ENCODE measurements at regions not wholly inside any gene's neighbourhood (a gene's known extent, or its start where the extent isn't known, plus 50 kb on each side); places are given as distances from the start of the nearest gene placed in this dataset.

GRCh38 chrX:40423299-40423698, 157.5 kb upstream of the ATP6AP2 start:
- H3K27me3 Mint-ChIP-seq, result no peaks in the 10 kb centered on the region

GRCh38 chrX:40422021-40422420, 158.7 kb upstream of the ATP6AP2 start:
- no peak overlapping the region for H3K4me3 Mint-ChIP-seq (ENCODE audit: low read depth)
- H3K4me1 Mint-ChIP-seq (ENCODE audit: low read depth), result no peaks in the 10 kb centered on the region
- H3K27me3 Mint-ChIP-seq, result no peaks in the 10 kb centered on the region
- TF ChIP-seq CTCF (IDR thresholded peaks at IDR 0.05; ENCODE audit: unreplicated experiment), result no peak
- peaks cover 32% of the 10 kb centered on the region for H3K9me3 Mint-ChIP-seq (ENCODE audit: low read depth)
- no peak overlapping the region for H3K27ac Mint-ChIP-seq
- no peaks in the 10 kb centered on the region for H3K36me3 Mint-ChIP-seq (ENCODE audit: insufficient read depth)
- DNase-seq (ENCODE audit: low spot score, unreplicated experiment), result no peak

More at GRCh38 chrX:40423299-40423698, 157.5 kb upstream of the ATP6AP2 start:
- H3K27ac Mint-ChIP-seq, result no peak overlapping the region
- TF ChIP-seq CTCF (IDR thresholded peaks at IDR 0.05; ENCODE audit: unreplicated experiment), result no peak
- no peaks in the 10 kb centered on the region for H3K36me3 Mint-ChIP-seq (ENCODE audit: insufficient read depth)
- H3K9me3 Mint-ChIP-seq (ENCODE audit: low read depth), result peaks cover 29% of the 10 kb centered on the region
- no peaks in the 10 kb centered on the region for H3K4me1 Mint-ChIP-seq (ENCODE audit: low read depth)
- no peak overlapping the region for H3K4me3 Mint-ChIP-seq (ENCODE audit: low read depth)
- no peak for DNase-seq (ENCODE audit: low spot score, unreplicated experiment)

GRCh38 chrX:40420899-40421729, 159.7 kb upstream of the ATP6AP2 start:
- no peak for TF ChIP-seq CTCF (IDR thresholded peaks at IDR 0.05; ENCODE audit: unreplicated experiment)
- Mint-ChIP-seq H3K4me1 (ENCODE audit: low read depth) (no peaks in the 10 kb centered on the region), H3K9me3 (ENCODE audit: low read depth) (peaks cover 29% of the 10 kb centered on the region), H3K4me3 (ENCODE audit: low read depth) (no peak overlapping the region), H3K27me3 (no peaks in the 10 kb centered on the region), H3K36me3 (ENCODE audit: insufficient read depth) (no peaks in the 10 kb centered on the region), H3K27ac (no peak overlapping the region)
- DNase-seq (ENCODE audit: low spot score, unreplicated experiment), result no peak

- Mint-ChIP-seq H3K4me3 (ENCODE audit: low read depth) (no peak overlapping the region), H3K9me3 (ENCODE audit: low read depth) (peaks cover 16% of the 10 kb centered on the region), H3K4me1 (ENCODE audit: low read depth) (peaks cover 1% of the 10 kb centered on the region), H3K36me3 (ENCODE audit: insufficient read depth) (no peaks in the 10 kb centered on the region), H3K27ac (no peak overlapping the region), H3K27me3 (no peaks in the 10 kb centered on the region)
- DNase-seq (ENCODE audit: low spot score, unreplicated experiment), result no peak
- TF ChIP-seq CTCF (IDR thresholded peaks at IDR 0.05; ENCODE audit: unreplicated experiment), result no peak
These were observed 162.0 kb upstream of the ATP6AP2 start for GRCh38 chrX:40418813-40419195.

- no peak for TF ChIP-seq CTCF (IDR thresholded peaks at IDR 0.05; ENCODE audit: unreplicated experiment)
- H3K9me3 Mint-ChIP-seq (ENCODE audit: low read depth), result peaks cover 14% of the 10 kb centered on the region
- no peaks in the 10 kb centered on the region for H3K27me3 Mint-ChIP-seq
- H3K36me3 Mint-ChIP-seq (ENCODE audit: insufficient read depth), result no peaks in the 10 kb centered on the region
- H3K27ac Mint-ChIP-seq, result no peak overlapping the region
- DNase-seq (ENCODE audit: low spot score, unreplicated experiment), result no peak
- peaks cover 3% of the 10 kb centered on the region for H3K4me1 Mint-ChIP-seq (ENCODE audit: low read depth)
- H3K4me3 Mint-ChIP-seq (ENCODE audit: low read depth), result no peak overlapping the region
These were observed 162.5 kb upstream of the ATP6AP2 start for GRCh38 chrX:40418146-40418812.

Data from progenitor cell of endocrine pancreas (in vitro differentiated cells).